CD4-positive, CD25-positive, alpha-beta regulatory T cell (primary cell): ENCODE measurements at regions not wholly inside any gene's neighbourhood (a gene's known extent, or its start where the extent isn't known, plus 50 kb on each side); places are given as distances from the start of the nearest gene placed in this dataset.
"Not testable (repeated sequence)": the region's sequence is repeated elsewhere in the genome, so short reads cannot be mapped to it uniquely, and the experiment has no call there.

Experiments used
- ATAC-seq, 2 donors: fragments of 150-1000 bp; cut with Tn5 transposase; one replicate each; pipeline ENCODE4 v1.10.0; 2021; ENCODE audit warnings: low read depth in 2 of 2, moderate number of reproducible peaks in 2 of 2, moderate library complexity in 1 of 2
- DNase-seq, 3 donors: peaks; one replicate each; pipeline versions ENCODE4 v3.0.0 to v3.0.0-alpha.2; 2012 to 2022; ENCODE audit warnings: mixed read lengths in 1 of 3
- H3K27ac ChIP-seq: one replicate; pipeline ENCODE4 v1.7.0; 2013; ENCODE audit warnings: mild to moderate bottlenecking, low read length; ENCODE audit not compliant: insufficient read depth, poor library complexity, severe bottlenecking
- H3K27me3 ChIP-seq: one replicate; pipeline ENCODE4 v1.7.0; 2013; ENCODE audit warnings: low read length; ENCODE audit not compliant: control insufficient read depth, insufficient read depth
- H3K36me3 ChIP-seq: one replicate; pipeline ENCODE4 v1.7.0; 2013; ENCODE audit warnings: mild to moderate bottlenecking, low read length, moderate library complexity; ENCODE audit not compliant: control insufficient read depth, insufficient read depth
- H3K4me1 ChIP-seq: 2 replicates; pipeline ENCODE4 v1.7.0; 2013; ENCODE audit warnings: mild to moderate bottlenecking, low read length; ENCODE audit not compliant: insufficient read depth, control insufficient read depth, poor library complexity, severe bottlenecking
- H3K4me3 ChIP-seq: one replicate; pipeline ENCODE4 v1.7.0; 2013; ENCODE audit warnings: low read depth, mild to moderate bottlenecking, low read length, moderate library complexity
- H3K9me3 ChIP-seq, 2 experiments: 1 replicate in 1 of 2; 2 replicates in 1 of 2; pipeline ENCODE4 v1.7.0; 2013; ENCODE audit warnings: low read length in 2 of 2, mild to moderate bottlenecking in 1 of 2, moderate library complexity in 1 of 2; ENCODE audit not compliant: control insufficient read depth in 2 of 2
- H3K27ac Mint-ChIP-seq, 3 donors: one replicate each; pipeline ENCODE4 v1.8.0; 2020 to 2022; ENCODE audit warnings: mild to moderate bottlenecking in 3 of 3, mixed read lengths in 3 of 3, moderate library complexity in 2 of 3
- H3K27me3 Mint-ChIP-seq: one replicate; pipeline ENCODE4 v1.8.0; 2022; ENCODE audit warnings: mild to moderate bottlenecking, mixed read lengths
- H3K36me3 Mint-ChIP-seq: one replicate; pipeline ENCODE4 v1.8.0; 2020; ENCODE audit warnings: mixed read lengths
- H3K4me1 Mint-ChIP-seq, 4 donors: one replicate each; pipeline ENCODE4 v1.8.0; 2020 to 2022; ENCODE audit warnings: mixed read lengths in 4 of 4, mild to moderate bottlenecking in 1 of 4
- H3K4me3 Mint-ChIP-seq, 4 donors: one replicate each; pipeline ENCODE4 v1.8.0; 2020 to 2022; ENCODE audit warnings: mild to moderate bottlenecking in 4 of 4, mixed read lengths in 4 of 4, moderate library complexity in 3 of 4
- H3K9me3 Mint-ChIP-seq, 7 donors: one replicate each; pipeline ENCODE4 v1.8.0; 2020 to 2022; ENCODE audit warnings: mixed read lengths in 7 of 7, mild to moderate bottlenecking in 3 of 7, moderate library complexity in 2 of 7

DNA sequence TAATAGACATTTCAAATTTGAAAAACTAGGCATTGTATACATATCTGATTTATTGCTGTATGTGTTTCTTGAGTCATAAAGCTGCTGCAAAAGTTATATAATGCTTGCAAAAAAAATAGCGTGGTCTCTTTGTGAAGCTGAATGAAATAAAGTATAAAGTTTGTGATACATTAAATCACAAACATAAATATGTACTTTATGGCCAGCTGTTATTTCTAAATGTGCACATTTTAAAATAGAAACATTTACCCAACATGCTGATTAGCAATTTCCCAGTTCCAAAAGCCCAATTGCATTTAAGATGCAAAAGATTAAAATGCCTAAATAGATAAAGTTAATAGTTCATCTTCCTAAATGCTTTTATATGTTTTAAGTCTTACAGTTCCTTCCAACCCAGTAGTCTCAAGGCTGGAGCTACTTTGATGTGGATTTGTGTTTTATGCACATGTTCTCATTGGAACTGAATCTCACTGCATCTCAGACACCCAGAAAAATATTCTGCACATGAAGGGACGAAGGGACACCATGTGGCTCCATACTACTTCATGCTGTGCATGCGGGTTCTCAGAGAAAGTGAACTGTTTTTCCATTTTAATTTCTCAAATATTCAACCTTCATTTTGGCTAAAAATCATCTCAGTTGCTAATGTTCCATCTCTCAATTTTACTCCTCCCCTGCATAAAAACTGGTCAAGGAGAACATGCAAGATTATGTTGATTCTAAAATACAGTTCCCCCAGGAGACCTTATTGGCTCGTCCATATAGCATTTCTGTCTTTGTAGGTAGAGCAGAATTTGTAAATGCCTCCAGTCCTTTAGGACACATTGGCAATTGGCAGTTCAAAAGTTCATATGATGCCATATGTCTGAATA lies 304.6 kb downstream of the MTX2 start:
- H3K4me1 ChIP-seq, result no peaks in the 10 kb centered on the region
- H3K36me3 Mint-ChIP-seq, result no peaks in the 10 kb centered on the region
- no peak overlapping the region for H3K27ac ChIP-seq
- no peak for DNase-seq
- no peak overlapping the region for H3K4me3 Mint-ChIP-seq
- H3K36me3 ChIP-seq, result no peaks in the 10 kb centered on the region
- peaks cover 6% of the 10 kb centered on the region for H3K27me3 Mint-ChIP-seq
- H3K27me3 ChIP-seq, result peaks cover 3% of the 10 kb centered on the region
- no peak for ATAC-seq
- H3K9me3 Mint-ChIP-seq, result peaks cover 0 to 6% (median 2%) of the 10 kb centered on the region in 7 donors
- H3K4me1 Mint-ChIP-seq, result no peaks in the 10 kb centered on the region
- H3K27ac Mint-ChIP-seq, result no peak overlapping the region
- H3K4me3 ChIP-seq, result no peak overlapping the region
- no peaks in the 10 kb centered on the region for H3K9me3 ChIP-seq

DNA sequence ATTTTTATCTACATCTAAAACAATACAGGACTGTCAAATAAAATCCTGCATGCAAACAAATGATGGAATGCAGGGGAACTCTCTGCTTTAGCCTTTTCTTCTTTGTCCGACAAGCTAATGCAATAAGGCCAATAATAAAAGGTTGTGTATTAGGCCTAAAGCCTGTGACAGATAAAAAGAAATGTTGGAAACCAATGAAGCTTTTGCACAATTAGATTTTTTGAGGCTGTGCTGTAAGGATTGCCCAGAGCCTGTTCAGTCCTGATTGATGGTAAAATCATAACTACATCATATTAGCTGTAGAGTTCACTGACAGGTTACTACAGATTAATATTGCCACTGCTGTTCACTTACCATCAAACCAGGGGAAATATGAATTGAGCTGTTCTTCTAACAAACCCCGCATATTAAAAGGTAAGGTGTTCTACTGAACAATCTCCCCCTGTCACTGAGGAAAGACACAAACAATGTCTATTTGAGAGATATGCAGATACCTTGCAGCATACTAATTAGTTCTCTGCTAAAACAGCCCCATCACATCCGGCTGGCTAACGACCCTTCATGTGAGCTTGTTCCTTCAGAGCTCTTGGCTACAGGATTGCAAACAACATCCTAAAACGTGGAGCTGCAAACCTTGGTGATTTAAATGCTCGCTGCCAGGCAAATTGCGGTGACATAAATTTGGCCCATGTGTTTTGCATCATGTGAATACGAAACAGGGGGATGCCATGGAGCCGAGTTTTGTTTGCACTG lies 305.4 kb downstream of the MTX2 start:
- DNase-seq (no peak), ATAC-seq (no peak)
- H3K27ac ChIP-seq, result no peak overlapping the region
- Mint-ChIP-seq H3K36me3 (no peaks in the 10 kb centered on the region), H3K27ac (no peak overlapping the region), H3K27me3 (peaks cover 6% of the 10 kb centered on the region), H3K4me3 (no peak overlapping the region), H3K4me1 (no peaks in the 10 kb centered on the region), H3K9me3 (peaks cover 0 to 9% (median 2%) of the 10 kb centered on the region in 7 donors)
- no peaks in the 10 kb centered on the region for H3K36me3 ChIP-seq
- H3K9me3 ChIP-seq, result no peaks in the 10 kb centered on the region
- no peak overlapping the region for H3K4me3 ChIP-seq
- peaks cover 3% of the 10 kb centered on the region for H3K27me3 ChIP-seq
- H3K4me1 ChIP-seq, result no peaks in the 10 kb centered on the region

DNA sequence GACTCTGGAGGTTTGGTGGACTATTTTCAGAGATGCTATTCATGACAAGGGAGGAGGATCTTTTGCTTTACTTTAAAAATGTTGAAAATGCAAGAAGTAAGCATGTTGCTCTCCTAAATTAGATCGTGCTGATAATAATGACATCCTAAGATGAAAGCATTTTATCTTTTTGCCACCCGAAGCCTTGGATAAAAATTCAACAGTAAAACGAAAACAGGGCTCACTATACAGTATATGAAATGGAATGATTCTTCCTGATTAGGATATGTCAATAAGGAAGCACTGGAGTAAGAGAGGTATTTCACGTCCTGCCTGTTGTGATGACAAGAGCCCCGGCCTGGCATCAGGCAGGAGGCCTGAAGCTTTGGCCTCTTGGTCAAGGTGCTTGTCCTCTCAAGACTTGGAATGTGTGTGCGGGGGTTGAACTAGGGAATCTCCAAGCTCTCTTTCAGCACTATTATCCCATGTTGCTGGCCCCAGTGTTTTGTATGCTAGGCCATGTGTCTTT lies 306.0 kb downstream of the MTX2 start:
- ATAC-seq (no peak), DNase-seq (no peak)
- no peaks in the 10 kb centered on the region for H3K4me1 Mint-ChIP-seq
- Histone ChIP-seq H3K27me3 (peaks cover 3% of the 10 kb centered on the region), H3K9me3 (no peaks in the 10 kb centered on the region), H3K4me1 (no peaks in the 10 kb centered on the region), H3K27ac (no peak overlapping the region), H3K4me3 (no peak overlapping the region), H3K36me3 (no peaks in the 10 kb centered on the region)
- peaks cover 0 to 9% (median 3%) of the 10 kb centered on the region in 7 donors for H3K9me3 Mint-ChIP-seq
- H3K4me3 Mint-ChIP-seq, result no peak overlapping the region
- no peaks in the 10 kb centered on the region for H3K36me3 Mint-ChIP-seq
- H3K27me3 Mint-ChIP-seq, result peaks cover 6% of the 10 kb centered on the region
- no peak overlapping the region for H3K27ac Mint-ChIP-seq

DNA sequence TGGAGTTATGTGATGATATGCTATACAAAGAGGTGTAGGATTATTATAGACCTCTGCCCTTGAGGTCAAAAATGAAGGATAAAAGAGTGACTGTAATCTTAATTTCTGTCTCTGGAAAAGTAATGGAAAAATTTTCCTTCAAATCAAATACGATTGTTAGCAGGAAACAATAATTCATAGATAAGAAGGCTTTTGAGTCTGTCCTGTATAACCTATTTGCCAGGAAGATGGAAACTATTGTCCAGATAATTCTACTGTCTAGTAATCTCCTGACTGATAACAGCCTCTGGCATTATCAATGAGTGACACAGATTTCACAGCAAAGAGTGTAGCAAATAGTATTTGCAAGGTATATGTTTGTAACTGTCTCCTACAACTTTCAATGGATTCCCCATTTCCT lies 307.8 kb downstream of the MTX2 start:
- DNase-seq, result no peak
- Histone ChIP-seq H3K4me3 (no peak overlapping the region), H3K4me1 (no peaks in the 10 kb centered on the region), H3K27ac (no peak overlapping the region), H3K9me3 (no peaks in the 10 kb centered on the region), H3K36me3 (no peaks in the 10 kb centered on the region), H3K27me3 (no peaks in the 10 kb centered on the region)
- no peak overlapping the region for H3K4me3 Mint-ChIP-seq
- H3K27me3 Mint-ChIP-seq, result peaks cover 6% of the 10 kb centered on the region
- no peak for ATAC-seq
- H3K36me3 Mint-ChIP-seq, result no peaks in the 10 kb centered on the region
- no peaks in the 10 kb centered on the region for H3K4me1 Mint-ChIP-seq
- H3K9me3 Mint-ChIP-seq, result peaks cover 0 to 9% (median 3%) of the 10 kb centered on the region in 7 donors
- no peak overlapping the region for H3K27ac Mint-ChIP-seq

DNA sequence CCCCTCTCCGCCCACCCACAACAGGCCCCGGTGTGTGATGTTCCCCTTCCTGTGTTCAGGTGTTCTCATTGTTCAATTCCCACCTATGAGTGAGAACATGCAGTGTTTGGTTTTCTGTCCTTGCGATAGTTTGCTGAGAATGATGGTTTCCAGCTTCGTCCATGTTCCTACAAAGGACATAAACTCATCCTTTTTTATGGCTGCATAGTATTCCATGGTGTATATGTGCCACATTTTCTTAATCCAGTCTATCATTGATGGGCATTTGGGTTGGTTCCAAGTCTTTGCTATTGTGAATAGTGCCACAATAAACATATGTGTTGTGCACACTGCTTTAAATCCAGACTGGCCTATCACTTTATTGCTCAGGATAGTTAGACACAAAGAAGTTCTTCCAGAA lies 309.1 kb downstream of the MTX2 start:
- H3K27me3 ChIP-seq, H3K4me3 Mint-ChIP-seq, H3K4me1 Mint-ChIP-seq, H3K9me3 ChIP-seq, H3K36me3 Mint-ChIP-seq, H3K4me1 ChIP-seq, H3K36me3 ChIP-seq, H3K4me3 ChIP-seq, H3K27ac ChIP-seq, ATAC-seq, DNase-seq, H3K27me3 Mint-ChIP-seq, H3K9me3 Mint-ChIP-seq, H3K27ac Mint-ChIP-seq: not testable (repeated sequence)

DNA sequence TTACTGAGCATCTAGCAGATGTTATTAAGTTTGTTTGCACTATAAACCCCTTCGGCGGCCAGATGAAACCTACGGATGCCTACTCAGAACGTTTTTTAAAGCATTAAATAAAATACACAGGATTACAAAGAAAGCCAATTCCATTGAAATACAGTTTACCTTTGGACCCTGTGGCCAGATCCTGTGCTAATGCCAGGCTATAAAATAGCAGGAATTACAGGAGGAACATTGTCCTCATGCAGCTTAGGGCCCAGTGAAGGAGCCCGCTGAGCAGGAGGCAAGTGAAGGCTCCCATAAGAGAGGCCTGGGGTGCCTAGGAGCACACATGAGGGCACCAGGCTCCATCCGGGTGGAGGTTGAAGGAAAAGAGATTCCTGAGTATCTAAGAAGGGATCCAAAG lies 310.4 kb downstream of the MTX2 start:
- H3K27me3 ChIP-seq, result peaks cover 3% of the 10 kb centered on the region
- no peaks in the 10 kb centered on the region for H3K36me3 ChIP-seq
- no peak overlapping the region for H3K27ac ChIP-seq
- peaks cover 0 to 9% (median 3%) of the 10 kb centered on the region in 7 donors for H3K9me3 Mint-ChIP-seq
- no peak overlapping the region for H3K4me3 Mint-ChIP-seq
- H3K27me3 Mint-ChIP-seq, result peaks cover 13% of the 10 kb centered on the region
- no peaks in the 10 kb centered on the region for H3K4me1 Mint-ChIP-seq
- DNase-seq (no peak), ATAC-seq (no peak)
- no peaks in the 10 kb centered on the region for H3K4me1 ChIP-seq
- H3K4me3 ChIP-seq, result no peak overlapping the region
- H3K27ac Mint-ChIP-seq, result no peak overlapping the region
- H3K9me3 ChIP-seq, result no peaks in the 10 kb centered on the region
- no peaks in the 10 kb centered on the region for H3K36me3 Mint-ChIP-seq

DNA sequence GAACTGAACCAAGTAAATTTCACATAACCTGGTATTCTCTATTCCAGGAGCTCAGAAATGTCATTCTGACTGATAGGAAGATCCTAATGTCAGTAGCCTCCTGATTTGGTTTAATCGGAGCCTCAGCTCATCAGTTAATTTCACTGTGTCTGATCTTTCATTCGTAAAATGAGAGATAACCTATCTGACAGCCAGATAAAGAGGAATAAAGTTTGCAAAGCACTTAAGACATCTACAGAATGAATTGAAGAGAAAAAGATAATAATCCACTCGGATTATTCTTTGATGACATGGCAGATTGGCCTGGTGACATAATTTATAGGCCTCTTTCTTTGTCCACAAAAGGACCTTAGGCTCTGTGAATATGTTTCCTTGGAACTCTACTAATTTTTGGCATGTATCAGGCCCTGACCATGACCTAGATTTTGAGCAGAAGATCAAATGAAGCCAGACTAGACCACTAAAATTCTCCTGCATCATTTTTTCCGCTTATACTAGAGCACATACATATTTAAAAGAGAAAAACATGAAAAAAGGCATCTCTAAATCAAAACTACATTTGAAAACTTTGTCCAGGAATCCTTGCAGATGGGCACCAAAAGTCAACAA lies 312.4 kb downstream of the MTX2 start:
- H3K9me3 Mint-ChIP-seq, result peaks cover 0 to 9% (median 3%) of the 10 kb centered on the region in 7 donors
- Histone ChIP-seq H3K36me3 (no peaks in the 10 kb centered on the region), H3K4me3 (no peak overlapping the region), H3K4me1 (no peaks in the 10 kb centered on the region), H3K9me3 (no peaks in the 10 kb centered on the region), H3K27me3 (peaks cover 4% of the 10 kb centered on the region), H3K27ac (no peak overlapping the region)
- peaks cover 20% of the 10 kb centered on the region for H3K27me3 Mint-ChIP-seq
- H3K4me1 Mint-ChIP-seq, result no peaks in the 10 kb centered on the region
- H3K4me3 Mint-ChIP-seq, result no peak overlapping the region
- ATAC-seq (no peak), DNase-seq (no peak)
- H3K27ac Mint-ChIP-seq, result no peak overlapping the region
- H3K36me3 Mint-ChIP-seq, result no peaks in the 10 kb centered on the region
